CD4-positive, CD25-positive, alpha-beta regulatory T cell (primary cell): ENCODE measurements at regions not wholly inside any gene's neighbourhood (a gene's known extent, or its start where the extent isn't known, plus 50 kb on each side); places are given as distances from the start of the nearest gene placed in this dataset.

Experiments used
- ATAC-seq, 2 donors: fragments of 150-1000 bp; cut with Tn5 transposase; one replicate each; pipeline ENCODE4 v1.10.0; 2021; ENCODE audit warnings: low read depth in 2 of 2, moderate number of reproducible peaks in 2 of 2, moderate library complexity in 1 of 2
- DNase-seq, 3 donors: peaks; one replicate each; pipeline versions ENCODE4 v3.0.0 to v3.0.0-alpha.2; 2012 to 2022; ENCODE audit warnings: mixed read lengths in 1 of 3
- H3K27ac ChIP-seq: one replicate; pipeline ENCODE4 v1.7.0; 2013; ENCODE audit warnings: mild to moderate bottlenecking, low read length; ENCODE audit not compliant: insufficient read depth, poor library complexity, severe bottlenecking
- H3K27me3 ChIP-seq: one replicate; pipeline ENCODE4 v1.7.0; 2013; ENCODE audit warnings: low read length; ENCODE audit not compliant: control insufficient read depth, insufficient read depth
- H3K36me3 ChIP-seq: one replicate; pipeline ENCODE4 v1.7.0; 2013; ENCODE audit warnings: mild to moderate bottlenecking, low read length, moderate library complexity; ENCODE audit not compliant: control insufficient read depth, insufficient read depth
- H3K4me1 ChIP-seq: 2 replicates; pipeline ENCODE4 v1.7.0; 2013; ENCODE audit warnings: mild to moderate bottlenecking, low read length; ENCODE audit not compliant: insufficient read depth, control insufficient read depth, poor library complexity, severe bottlenecking
- H3K4me3 ChIP-seq: one replicate; pipeline ENCODE4 v1.7.0; 2013; ENCODE audit warnings: low read depth, mild to moderate bottlenecking, low read length, moderate library complexity
- H3K9me3 ChIP-seq, 2 experiments: 1 replicate in 1 of 2; 2 replicates in 1 of 2; pipeline ENCODE4 v1.7.0; 2013; ENCODE audit warnings: low read length in 2 of 2, mild to moderate bottlenecking in 1 of 2, moderate library complexity in 1 of 2; ENCODE audit not compliant: control insufficient read depth in 2 of 2
- H3K27ac Mint-ChIP-seq, 3 donors: one replicate each; pipeline ENCODE4 v1.8.0; 2020 to 2022; ENCODE audit warnings: mild to moderate bottlenecking in 3 of 3, mixed read lengths in 3 of 3, moderate library complexity in 2 of 3
- H3K27me3 Mint-ChIP-seq: one replicate; pipeline ENCODE4 v1.8.0; 2022; ENCODE audit warnings: mild to moderate bottlenecking, mixed read lengths
- H3K36me3 Mint-ChIP-seq: one replicate; pipeline ENCODE4 v1.8.0; 2020; ENCODE audit warnings: mixed read lengths
- H3K4me1 Mint-ChIP-seq, 4 donors: one replicate each; pipeline ENCODE4 v1.8.0; 2020 to 2022; ENCODE audit warnings: mixed read lengths in 4 of 4, mild to moderate bottlenecking in 1 of 4
- H3K4me3 Mint-ChIP-seq, 4 donors: one replicate each; pipeline ENCODE4 v1.8.0; 2020 to 2022; ENCODE audit warnings: mild to moderate bottlenecking in 4 of 4, mixed read lengths in 4 of 4, moderate library complexity in 3 of 4
- H3K9me3 Mint-ChIP-seq, 7 donors: one replicate each; pipeline ENCODE4 v1.8.0; 2020 to 2022; ENCODE audit warnings: mixed read lengths in 7 of 7, mild to moderate bottlenecking in 3 of 7, moderate library complexity in 2 of 7

GRCh38 chr2:158004126-158004764 is 97.4 kb upstream of the UPP2 start:
- H3K4me1 Mint-ChIP-seq = peaks cover 0 to 4% (median 0%) of the 10 kb centered on the region in 4 donors
- H3K4me3 ChIP-seq = no peak overlapping the region
- no peak overlapping the region for H3K27ac Mint-ChIP-seq
- ATAC-seq (no peak), DNase-seq (no peak)
- H3K27ac ChIP-seq = no peak overlapping the region
- H3K9me3 ChIP-seq = no peaks in the 10 kb centered on the region
- H3K27me3 ChIP-seq = no peaks in the 10 kb centered on the region
- H3K9me3 Mint-ChIP-seq = peaks cover 0 to 2% (median 0%) of the 10 kb centered on the region in 7 donors
- H3K27me3 Mint-ChIP-seq = no peaks in the 10 kb centered on the region
- no peak overlapping the region for H3K4me3 Mint-ChIP-seq
- H3K36me3 Mint-ChIP-seq = no peaks in the 10 kb centered on the region
- peaks cover 4% of the 10 kb centered on the region for H3K4me1 ChIP-seq
- H3K36me3 ChIP-seq = no peaks in the 10 kb centered on the region

GRCh38 chr2:158002079-158002478 is 99.6 kb upstream of the UPP2 start:
- DNase-seq (no peak), ATAC-seq (no peak)
- H3K36me3 ChIP-seq = no peaks in the 10 kb centered on the region
- H3K27me3 ChIP-seq = no peaks in the 10 kb centered on the region
- H3K27ac Mint-ChIP-seq = peak overlapping the region in 1 of 3 donors; percentile 50
- H3K4me3 Mint-ChIP-seq = no peak overlapping the region
- H3K9me3 Mint-ChIP-seq = peaks cover 0 to 5% (median 0%) of the 10 kb centered on the region in 7 donors
- H3K36me3 Mint-ChIP-seq = no peaks in the 10 kb centered on the region
- H3K9me3 ChIP-seq = peaks cover 0 to 2% of the 10 kb centered on the region in 2 experiments
- H3K4me3 ChIP-seq = no peak overlapping the region
- no peaks in the 10 kb centered on the region for H3K27me3 Mint-ChIP-seq
- peaks cover under 1% of the 10 kb centered on the region for H3K4me1 ChIP-seq
- no peak overlapping the region for H3K27ac ChIP-seq
- H3K4me1 Mint-ChIP-seq = peaks cover 0 to 3% (median 0%) of the 10 kb centered on the region in 4 donors

- Mint-ChIP-seq H3K27me3 (peaks cover 9% of the 10 kb centered on the region), H3K4me3 (no peak overlapping the region)
Measured at GRCh38 chr2:157996799-157997198, 104.9 kb upstream of the UPP2 start.

GRCh38 chr2:157995117-157995516 is 106.6 kb upstream of the UPP2 start:
- Histone ChIP-seq H3K4me3 (no peak overlapping the region), H3K27me3 (no peaks in the 10 kb centered on the region), H3K9me3 (peaks cover 0 to 2% of the 10 kb centered on the region in 2 experiments), H3K36me3 (no peaks in the 10 kb centered on the region), H3K27ac (no peak overlapping the region), H3K4me1 (no peaks in the 10 kb centered on the region)
- Mint-ChIP-seq H3K4me3 (no peak overlapping the region), H3K27ac (no peak overlapping the region), H3K4me1 (peaks cover 0 to 7% (median 0%) of the 10 kb centered on the region in 4 donors), H3K36me3 (no peaks in the 10 kb centered on the region), H3K27me3 (peaks cover 9% of the 10 kb centered on the region), H3K9me3 (peaks cover 0 to 5% (median 0%) of the 10 kb centered on the region in 7 donors)
- ATAC-seq (no peak), DNase-seq (no peak)

More at GRCh38 chr2:157996799-157997198, 104.9 kb upstream of the UPP2 start:
- Histone ChIP-seq H3K36me3 (no peaks in the 10 kb centered on the region), H3K4me1 (no peaks in the 10 kb centered on the region), H3K4me3 (no peak overlapping the region), H3K9me3 (peaks cover 0 to 2% of the 10 kb centered on the region in 2 experiments), H3K27me3 (no peaks in the 10 kb centered on the region), H3K27ac (no peak overlapping the region)
- H3K27ac Mint-ChIP-seq = no peak overlapping the region
- DNase-seq = no peak
- H3K4me1 Mint-ChIP-seq = peaks cover 0 to 3% (median 0%) of the 10 kb centered on the region in 4 donors
- no peaks in the 10 kb centered on the region for H3K36me3 Mint-ChIP-seq
- no peak for ATAC-seq
- peaks cover 0 to 5% (median 0%) of the 10 kb centered on the region in 7 donors for H3K9me3 Mint-ChIP-seq

- DNase-seq (no peak), ATAC-seq (no peak)
- Histone ChIP-seq H3K4me3 (no peak overlapping the region), H3K36me3 (no peaks in the 10 kb centered on the region), H3K27ac (no peak overlapping the region), H3K9me3 (no peaks in the 10 kb centered on the region), H3K4me1 (no peaks in the 10 kb centered on the region), H3K27me3 (no peaks in the 10 kb centered on the region)
- no peak overlapping the region for H3K4me3 Mint-ChIP-seq
- peaks cover 0 to 7% (median 0%) of the 10 kb centered on the region in 4 donors for H3K4me1 Mint-ChIP-seq
- no peak overlapping the region for H3K27ac Mint-ChIP-seq
- H3K36me3 Mint-ChIP-seq = no peaks in the 10 kb centered on the region
- H3K27me3 Mint-ChIP-seq = peaks cover 9% of the 10 kb centered on the region
- H3K9me3 Mint-ChIP-seq = no peaks in the 10 kb centered on the region
Measured at GRCh38 chr2:157991932-157992331, 109.7 kb upstream of the UPP2 start.

GRCh38 chr2:157990173-157990572 is 111.5 kb upstream of the UPP2 start:
- Histone ChIP-seq H3K36me3 (no peaks in the 10 kb centered on the region), H3K9me3 (no peaks in the 10 kb centered on the region), H3K4me3 (no peak overlapping the region), H3K27ac (no peak overlapping the region), H3K4me1 (no peaks in the 10 kb centered on the region), H3K27me3 (peaks cover 4% of the 10 kb centered on the region)
- Mint-ChIP-seq H3K27me3 (peaks cover 9% of the 10 kb centered on the region), H3K36me3 (no peaks in the 10 kb centered on the region), H3K27ac (peak overlapping the region in 1 of 3 donors; percentile 15), H3K9me3 (peaks cover 0 to 5% (median 0%) of the 10 kb centered on the region in 7 donors), H3K4me3 (no peak overlapping the region), H3K4me1 (peaks cover 0 to 12% (median 0%) of the 10 kb centered on the region in 4 donors)
- no peak for ATAC-seq
- no peak for DNase-seq

GRCh38 chr2:157989227-157989626 is 112.4 kb upstream of the UPP2 start:
- peaks cover 4% of the 10 kb centered on the region for H3K27me3 ChIP-seq
- Mint-ChIP-seq H3K27me3 (peaks cover 9% of the 10 kb centered on the region), H3K9me3 (peaks cover 0 to 5% (median 0%) of the 10 kb centered on the region in 7 donors), H3K4me3 (no peak overlapping the region), H3K27ac (no peak overlapping the region), H3K36me3 (no peaks in the 10 kb centered on the region), H3K4me1 (peaks cover 0 to 12% (median 0%) of the 10 kb centered on the region in 4 donors)
- H3K36me3 ChIP-seq = no peaks in the 10 kb centered on the region
- ATAC-seq (no peak), DNase-seq (no peak)
- no peak overlapping the region for H3K27ac ChIP-seq
- H3K9me3 ChIP-seq = peaks cover 0 to 2% of the 10 kb centered on the region in 2 experiments
- no peaks in the 10 kb centered on the region for H3K4me1 ChIP-seq
- no peak overlapping the region for H3K4me3 ChIP-seq

- H3K4me1 ChIP-seq = no peaks in the 10 kb centered on the region
- peaks cover 4% of the 10 kb centered on the region for H3K27me3 ChIP-seq
- H3K27ac ChIP-seq = no peak overlapping the region
- ATAC-seq = no peak
- no peaks in the 10 kb centered on the region for H3K36me3 ChIP-seq
- no peak overlapping the region for H3K4me3 Mint-ChIP-seq
- no peaks in the 10 kb centered on the region for H3K36me3 Mint-ChIP-seq
- H3K27ac Mint-ChIP-seq = no peak overlapping the region
- no peak for DNase-seq
- peaks cover 0 to 14% (median 3%) of the 10 kb centered on the region in 7 donors for H3K9me3 Mint-ChIP-seq
- no peaks in the 10 kb centered on the region for H3K27me3 Mint-ChIP-seq
- H3K4me1 Mint-ChIP-seq = peaks cover 0 to 9% (median 0%) of the 10 kb centered on the region in 4 donors
- peaks cover 0 to 2% of the 10 kb centered on the region in 2 experiments for H3K9me3 ChIP-seq
- H3K4me3 ChIP-seq = no peak overlapping the region
Measured at GRCh38 chr2:157986761-157987160, 110.6 kb upstream of the ACVR1 start.
